ENCODE measurements at regions not wholly inside any gene's neighbourhood (a gene's known extent, or its start where the extent isn't known, plus 50 kb on each side); places are given as distances from the start of the nearest gene placed in this dataset.

DNA sequence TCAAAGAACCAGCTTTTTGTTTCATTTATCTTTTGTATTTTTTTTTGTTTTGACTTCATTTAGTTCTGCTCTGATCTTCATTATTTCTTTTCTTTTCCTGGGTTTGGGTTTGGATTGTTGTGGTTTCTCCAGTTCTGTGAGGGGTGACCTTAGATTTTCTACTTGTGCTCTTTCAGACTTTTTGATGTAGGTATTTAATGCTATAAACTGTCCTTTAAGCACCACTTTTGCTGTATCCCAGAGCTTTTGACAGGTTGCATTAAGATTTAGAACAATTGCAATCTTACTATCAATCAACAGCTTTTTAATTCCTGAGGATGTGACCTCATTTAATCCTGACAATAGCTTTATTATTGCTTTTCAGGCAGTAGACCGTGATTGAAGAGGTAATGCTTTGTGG, 94.3 kb downstream of the ZNF280B start:
- no peak for FAIRE-seq
- no peak for DNase-seq (ENCODE audit: insufficient read length, low spot score)

DNA sequence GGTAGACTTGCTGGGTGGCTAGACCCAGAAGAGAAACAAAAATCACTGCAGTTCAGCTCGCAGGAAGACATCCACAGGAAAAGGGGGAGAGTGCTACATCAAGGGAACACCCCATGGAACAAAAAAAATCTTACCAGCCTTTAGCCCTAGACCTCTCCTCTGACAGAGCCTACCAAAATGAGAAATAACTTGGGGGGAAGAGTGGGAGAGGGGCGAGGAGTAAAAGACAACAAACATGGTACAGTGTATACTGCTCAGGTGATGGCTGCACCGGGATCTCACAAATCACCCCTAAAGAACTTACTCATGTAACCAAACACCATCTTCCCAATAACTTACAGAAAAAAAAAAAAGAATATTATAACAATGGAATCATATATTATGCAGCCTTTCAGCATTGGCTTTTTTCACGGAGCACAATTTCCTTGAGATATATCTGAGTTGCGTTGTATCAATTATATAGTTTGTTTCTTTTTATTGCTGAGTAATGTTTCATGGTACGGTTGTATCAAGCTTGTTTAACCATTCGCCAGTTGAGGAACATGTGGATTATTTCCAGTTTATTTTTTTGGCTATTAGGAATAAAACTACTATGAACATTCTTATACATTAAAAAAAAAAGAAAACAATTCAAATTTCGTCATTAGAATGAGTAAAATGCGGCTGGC, 90.9 kb downstream of the ZNF280B start:
- FAIRE-seq (no peak), DNase-seq (ENCODE audit: insufficient read length, low spot score) (no peak)

DNA sequence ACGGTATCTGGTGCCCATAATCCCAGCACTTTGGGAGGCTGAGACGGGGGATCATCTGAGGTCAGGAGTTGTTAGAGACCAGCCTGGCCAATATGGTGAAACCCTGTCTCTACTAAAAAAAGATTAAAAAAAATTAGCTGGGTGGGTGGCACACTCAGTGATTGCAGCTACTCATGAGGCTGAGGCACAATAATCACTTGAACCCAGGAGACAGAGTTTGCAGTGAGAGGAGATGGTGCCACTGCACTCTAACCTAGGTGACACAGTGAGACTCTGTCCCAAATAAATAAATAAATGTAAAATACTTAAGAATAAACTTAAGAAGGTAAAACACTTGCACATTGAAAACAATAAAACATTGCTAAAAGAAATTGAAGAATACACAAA, 90.4 kb downstream of the ZNF280B start:
- DNase-seq (ENCODE audit: insufficient read length, low spot score) (no peak), FAIRE-seq (no peak)

DNA sequence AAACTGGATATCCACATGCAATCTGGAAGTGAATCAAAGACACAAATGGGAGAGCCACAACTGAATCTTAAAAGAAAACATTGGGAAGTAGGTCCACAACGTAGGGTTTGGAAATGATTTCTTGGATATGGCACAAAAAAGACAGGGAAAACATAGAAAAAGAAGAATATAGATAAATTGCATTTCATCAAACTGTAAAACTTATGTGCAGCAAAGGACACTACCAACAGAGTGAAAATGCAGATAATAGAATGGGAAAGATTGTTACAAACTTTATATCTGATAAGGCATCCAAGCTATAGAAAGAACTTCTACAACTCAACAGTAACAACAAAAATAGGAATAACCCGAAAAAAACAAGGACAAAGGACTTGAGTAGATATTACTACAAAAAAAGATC, 89.6 kb downstream of the ZNF280B start:
- DNase-seq (ENCODE audit: insufficient read length, low spot score) (no peak), FAIRE-seq (no peak)

DNA sequence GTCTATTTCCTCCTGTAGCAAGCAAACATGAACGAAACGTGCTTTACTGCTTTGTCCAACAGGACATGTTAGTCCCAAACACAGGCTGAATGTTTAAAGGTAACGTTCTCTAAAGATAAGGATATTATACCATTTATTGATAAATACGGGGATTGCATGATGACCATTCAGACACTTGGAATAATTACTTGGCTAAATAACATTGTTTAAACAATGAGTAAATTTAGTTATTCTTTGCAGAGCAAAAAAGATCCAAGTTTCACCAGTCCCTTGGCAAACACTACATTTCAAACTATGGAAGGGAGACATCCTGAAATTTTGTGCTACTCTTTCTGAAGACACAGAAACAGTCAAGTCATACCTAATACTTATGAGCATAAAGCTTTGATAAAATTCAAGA, 88.0 kb downstream of the ZNF280B start:
- DNase-seq (ENCODE audit: insufficient read length, low spot score) (no peak), FAIRE-seq (no peak)

DNA sequence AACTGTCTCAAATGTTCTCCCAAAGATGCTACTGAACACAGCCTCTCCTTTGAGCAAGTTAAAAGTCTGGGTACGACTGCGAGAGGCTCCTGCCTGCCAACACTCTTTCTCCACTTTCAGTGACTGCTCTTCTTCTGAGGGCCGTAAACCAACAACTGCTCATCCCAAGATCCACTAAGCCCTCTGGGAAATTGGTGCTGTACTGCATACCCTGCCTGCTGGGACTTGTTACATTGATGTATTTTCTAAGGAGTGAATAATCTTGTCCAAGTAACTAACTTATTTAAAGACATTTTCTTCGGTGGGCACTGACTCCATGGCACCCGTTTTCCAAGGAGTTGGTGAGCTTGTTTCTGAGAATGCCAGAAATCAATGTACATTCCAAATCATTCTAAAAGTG, 87.2 kb downstream of the ZNF280B start:
- FAIRE-seq (no peak), DNase-seq (ENCODE audit: insufficient read length, low spot score) (no peak)

DNA sequence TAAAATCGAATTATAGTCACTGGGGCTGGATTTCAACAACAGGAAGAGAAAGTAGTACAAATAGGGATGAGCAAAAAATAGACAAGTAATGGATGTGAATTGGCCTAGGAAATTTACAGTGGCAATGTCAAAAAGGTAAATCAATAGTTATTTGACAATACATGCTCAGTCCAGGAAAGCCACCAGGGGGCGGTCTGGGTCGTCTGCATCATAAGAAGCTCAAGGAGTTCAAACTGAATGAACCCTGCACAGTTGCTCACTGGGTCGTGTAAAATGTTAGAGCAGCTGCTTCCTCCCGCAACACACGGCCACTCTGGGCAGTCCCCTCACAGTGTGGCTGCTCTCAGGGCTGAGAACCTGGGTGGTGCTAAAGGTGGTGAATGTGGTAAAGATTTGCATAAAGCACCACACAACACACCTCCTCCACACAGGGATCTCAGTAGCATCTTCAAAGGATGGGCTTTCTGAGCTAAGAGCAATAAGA, 85.9 kb downstream of the ZNF280B start:
- DNase-seq (ENCODE audit: insufficient read length, low spot score) (peak; percentile 65), FAIRE-seq (peak; percentile 96)

DNA sequence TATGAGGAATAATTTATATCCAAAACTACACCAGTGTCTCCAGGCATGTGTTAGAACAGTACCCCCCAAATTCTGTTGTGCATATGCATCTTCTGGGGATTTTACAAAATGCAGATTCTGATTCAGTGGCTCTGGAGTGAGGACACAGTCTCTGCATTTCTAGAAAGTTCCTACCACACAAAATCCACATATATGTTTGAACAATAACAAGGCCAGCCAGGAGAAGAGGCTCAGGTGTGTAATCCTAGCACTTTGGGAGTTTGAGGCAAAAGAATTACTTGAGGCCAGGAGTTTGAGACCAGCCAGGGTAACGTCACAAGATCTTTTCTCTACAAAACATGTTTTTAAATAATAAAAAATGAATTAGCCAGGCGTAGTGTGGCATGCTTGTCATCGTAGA, 84.9 kb downstream of the ZNF280B start:
- DNase-seq (ENCODE audit: insufficient read length, low spot score) (no peak), FAIRE-seq (no peak)

DNA sequence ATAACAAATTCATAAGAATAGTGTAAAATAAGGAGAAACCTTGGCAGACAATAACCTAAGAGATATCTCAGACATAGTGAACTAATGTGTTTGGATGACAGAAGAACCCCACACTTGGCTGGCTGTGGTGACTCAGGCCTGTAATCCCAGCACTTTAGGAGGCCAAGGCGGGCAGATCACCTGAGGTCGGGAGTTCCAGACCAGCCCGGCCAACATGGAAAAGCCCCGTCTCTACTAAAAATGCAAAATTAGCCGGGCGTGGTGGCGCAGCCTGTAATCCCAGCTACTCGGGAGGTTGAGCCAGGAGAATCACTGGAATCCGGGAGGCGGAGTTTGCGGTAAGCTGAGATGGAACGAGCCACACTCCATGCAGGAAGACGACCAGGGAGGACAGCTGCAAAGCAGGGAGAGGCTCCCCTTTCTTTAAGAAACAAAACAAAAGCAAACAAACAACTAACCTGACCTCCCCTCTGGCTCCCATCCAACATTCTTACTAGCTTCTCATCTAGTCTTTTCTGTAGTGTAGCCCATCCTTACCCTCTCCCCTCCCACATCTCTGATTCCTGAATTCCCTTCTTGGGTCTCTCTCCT, 84.2 kb downstream of the ZNF280B start:
- no peak for FAIRE-seq
- no peak for DNase-seq (ENCODE audit: insufficient read length, low spot score)

DNA sequence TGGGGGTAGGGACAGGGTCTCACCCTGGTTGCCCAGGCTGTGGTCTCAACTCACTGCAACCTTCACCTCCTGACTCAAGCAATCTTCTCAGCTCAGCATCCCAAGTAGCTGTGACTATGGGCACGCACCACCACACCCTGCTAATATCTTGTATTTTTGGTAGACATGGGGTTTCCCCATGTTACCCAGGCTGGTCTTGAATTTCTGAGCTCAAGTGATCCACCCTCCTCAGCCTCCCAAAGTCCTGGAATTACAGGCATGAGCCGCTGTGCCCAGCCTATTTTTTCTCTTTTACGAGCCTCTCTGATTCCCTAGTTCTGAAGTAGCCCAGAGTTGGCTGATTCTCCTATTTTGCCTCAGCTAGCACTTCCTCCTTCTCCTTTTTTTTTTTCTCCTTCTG, 83.6 kb downstream of the ZNF280B start:
- DNase-seq (ENCODE audit: insufficient read length, low spot score): no peak
- FAIRE-seq: no peak

DNA sequence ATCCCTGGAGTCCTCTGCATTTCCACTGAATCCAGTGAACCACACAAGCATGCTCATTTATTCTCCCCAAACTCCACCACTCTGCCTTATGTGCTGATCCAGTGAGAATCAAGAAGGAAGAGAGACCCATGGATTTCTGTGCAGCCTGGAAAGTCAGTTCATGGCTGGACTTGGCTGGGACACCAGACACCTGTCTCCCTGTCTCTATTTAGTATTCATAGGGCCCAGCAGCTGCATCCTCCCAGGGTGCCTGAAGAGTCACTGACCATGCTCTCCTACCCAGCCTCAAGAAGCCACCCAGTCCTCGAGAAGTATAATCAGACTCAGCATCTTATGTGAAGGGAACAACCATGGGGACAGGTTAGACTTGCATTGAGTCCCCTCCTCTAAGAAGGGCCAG, 83.2 kb downstream of the ZNF280B start:
- DNase-seq (ENCODE audit: insufficient read length, low spot score): no peak
- FAIRE-seq: peak; percentile 39

DNA sequence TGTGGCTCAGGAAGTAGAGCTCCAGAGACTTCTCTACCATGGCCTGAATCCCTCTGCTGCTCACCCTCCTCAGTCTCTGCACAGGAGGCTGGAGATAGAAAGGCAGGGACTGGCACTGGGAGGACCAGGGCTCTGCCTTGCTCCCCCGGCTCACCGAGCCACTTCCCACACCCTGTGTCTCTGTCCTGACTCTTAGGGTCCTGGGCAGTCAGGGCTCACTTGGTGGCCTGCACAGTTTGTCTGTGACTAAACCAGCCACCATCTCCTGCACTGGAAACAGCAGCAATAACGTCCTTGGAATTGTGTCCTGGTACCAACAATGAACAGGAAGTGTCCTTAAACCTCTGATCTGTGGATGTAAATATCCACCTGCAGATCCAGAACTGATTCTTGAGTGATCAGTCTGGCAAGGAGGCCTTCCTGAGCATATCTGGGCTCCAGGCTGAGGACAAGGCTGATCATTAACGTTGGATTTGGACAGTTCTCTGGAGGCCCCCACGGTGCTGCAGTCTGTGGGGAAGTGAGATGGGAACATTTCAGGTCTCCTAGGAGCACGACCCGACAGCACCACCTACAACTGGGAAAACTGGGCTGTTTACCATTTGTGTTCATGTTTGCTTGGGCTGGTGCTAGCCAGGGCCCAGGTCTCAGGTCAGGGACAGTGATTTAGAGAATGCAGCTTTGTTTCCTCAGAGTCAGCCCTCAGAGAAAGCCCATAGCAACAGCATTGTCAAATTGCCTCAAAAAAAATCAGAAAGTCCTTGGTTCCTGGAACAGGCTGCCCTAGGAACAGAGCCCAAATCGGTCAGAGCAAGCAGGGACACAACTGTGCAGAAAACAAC, 82.5 kb downstream of the ZNF280B start:
- DNase-seq (ENCODE audit: insufficient read length, low spot score) (no peak), FAIRE-seq (no peak)

DNA sequence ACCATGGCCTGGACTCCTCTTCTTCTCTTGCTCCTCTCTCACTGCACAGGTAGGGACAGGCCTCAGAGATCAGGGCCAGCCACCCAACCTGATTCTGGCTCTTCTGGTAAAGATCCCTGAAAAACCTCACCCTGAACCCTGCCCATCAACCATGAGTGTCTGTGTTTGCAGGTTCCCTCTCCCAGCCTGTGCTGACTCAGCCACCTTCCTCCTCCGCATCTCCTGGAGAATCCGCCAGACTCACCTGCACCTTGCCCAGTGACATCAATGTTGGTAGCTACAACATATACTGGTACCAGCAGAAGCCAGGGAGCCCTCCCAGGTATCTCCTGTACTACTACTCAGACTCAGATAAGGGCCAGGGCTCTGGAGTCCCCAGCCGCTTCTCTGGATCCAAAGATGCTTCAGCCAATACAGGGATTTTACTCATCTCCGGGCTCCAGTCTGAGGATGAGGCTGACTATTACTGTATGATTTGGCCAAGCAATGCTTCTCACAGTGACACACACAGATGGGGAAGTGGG, 80.9 kb downstream of the ZNF280B start:
- no peak for FAIRE-seq
- DNase-seq (ENCODE audit: insufficient read length, low spot score): no peak

DNA sequence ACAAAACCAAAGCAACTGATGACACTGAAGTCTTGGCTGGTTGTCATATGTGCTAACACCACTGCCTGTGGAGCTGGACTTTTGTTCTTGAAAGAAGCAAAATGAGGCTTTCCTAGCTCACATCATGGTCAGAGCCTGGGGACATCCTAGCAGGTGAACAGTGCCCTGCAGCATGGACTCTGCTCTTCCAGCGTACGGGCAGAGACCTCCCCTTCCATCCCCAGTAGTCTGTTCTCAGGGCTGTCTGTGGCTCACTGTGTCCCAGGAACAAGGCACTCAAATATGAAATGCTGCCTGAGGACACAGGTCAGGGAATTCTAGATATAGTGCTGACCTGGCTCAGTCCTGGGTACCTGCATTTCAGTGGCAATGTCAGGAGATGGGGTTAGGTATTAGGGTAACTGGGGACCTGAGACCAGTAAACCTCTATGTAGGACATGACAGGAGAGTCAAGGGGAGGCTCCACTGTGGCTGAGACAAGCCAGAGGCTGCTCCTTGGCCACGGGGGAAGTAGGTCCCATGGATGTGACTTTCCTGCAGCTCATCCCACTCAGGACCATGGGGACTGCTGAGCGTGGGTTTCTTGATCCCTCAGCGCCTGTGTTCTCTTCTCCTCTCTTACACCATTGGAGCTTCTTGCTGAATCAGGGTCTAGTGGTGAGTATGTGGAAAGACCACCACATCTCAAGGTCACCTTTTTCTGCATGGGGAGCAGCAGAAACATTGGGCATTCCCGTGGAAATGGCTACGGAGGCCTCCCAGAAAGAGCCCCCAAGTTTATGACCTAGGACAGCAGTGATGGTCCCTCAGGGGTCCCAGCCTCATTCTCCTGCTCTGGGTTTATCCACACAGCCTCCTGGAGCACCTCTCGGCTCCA, 80.1 kb downstream of the ZNF280B start:
- FAIRE-seq: no peak

DNA sequence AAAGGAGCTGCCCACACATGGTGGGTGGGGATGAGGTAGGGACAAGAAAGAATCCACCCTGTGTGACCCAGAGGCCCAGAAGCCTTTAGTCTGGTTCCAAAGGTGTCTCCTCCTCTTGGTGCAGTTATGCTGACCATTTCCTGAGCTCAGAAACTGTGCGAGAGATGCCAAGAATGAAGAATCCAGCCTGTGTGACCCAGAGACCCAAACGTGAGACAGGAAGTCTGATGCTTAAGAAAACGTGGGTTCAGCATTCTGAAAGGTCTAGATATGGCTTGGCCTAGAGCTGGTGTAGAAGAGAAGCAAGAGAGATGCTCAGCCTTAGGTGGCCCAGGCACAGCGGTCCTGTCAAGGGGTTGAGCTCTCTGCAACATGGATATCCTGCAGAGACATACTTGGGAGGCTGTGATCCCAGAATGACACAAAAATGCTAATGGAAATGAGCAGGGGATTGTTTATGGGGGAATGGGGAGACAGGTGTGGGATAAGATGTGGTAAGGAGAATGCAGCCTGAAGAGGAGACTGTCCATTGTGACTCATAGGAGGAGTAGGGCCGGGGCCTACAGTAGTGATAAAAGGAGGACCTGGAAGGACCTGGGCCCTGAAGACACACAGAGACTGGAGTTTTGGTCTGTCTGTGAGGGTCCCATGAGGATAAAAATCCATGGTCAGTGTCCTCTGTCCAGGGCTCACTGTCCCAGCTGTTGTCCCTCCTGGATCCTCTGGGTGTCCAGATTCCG, 79.0 kb downstream of the ZNF280B start:
- no peak for FAIRE-seq
- DNase-seq (ENCODE audit: insufficient read length, low spot score): no peak

More for the DNA sequence above, 80.1 kb downstream of the ZNF280B start:
- no peak for DNase-seq (ENCODE audit: insufficient read length, low spot score)

DNA sequence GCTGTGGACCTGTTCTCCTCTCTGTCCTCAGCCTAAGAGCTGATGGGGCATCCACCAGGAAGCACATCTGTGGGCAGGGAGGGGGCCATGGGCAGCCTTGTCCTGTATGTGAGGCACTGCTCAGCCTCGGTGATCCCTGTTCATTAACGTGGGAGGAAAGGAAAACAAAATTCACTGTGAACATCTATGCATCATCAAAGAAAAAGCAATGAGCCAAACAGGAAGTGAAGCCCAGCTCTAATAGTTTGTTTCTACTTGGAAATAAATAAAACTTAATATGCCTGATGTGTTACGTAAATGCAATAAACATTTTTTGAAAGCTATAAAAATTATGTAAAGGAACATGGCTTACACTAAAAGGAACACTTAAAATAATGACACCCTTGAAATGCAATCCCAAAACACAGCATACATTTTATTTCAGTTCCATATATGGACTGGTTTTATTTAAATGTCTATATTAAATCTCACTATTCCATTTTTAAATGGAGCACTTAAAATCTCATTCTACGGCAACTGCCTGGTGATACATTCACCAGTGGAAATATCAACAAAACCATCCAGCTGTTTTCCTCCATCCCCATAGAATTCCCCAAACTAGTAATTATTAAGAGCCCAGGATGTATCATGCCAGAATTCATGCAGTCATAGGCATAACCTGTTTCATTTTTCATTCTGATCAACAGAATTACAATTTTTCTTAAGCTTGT, 78.3 kb downstream of the ZNF280B start:
- DNase-seq (ENCODE audit: insufficient read length, low spot score): no peak
- FAIRE-seq: no peak

DNA sequence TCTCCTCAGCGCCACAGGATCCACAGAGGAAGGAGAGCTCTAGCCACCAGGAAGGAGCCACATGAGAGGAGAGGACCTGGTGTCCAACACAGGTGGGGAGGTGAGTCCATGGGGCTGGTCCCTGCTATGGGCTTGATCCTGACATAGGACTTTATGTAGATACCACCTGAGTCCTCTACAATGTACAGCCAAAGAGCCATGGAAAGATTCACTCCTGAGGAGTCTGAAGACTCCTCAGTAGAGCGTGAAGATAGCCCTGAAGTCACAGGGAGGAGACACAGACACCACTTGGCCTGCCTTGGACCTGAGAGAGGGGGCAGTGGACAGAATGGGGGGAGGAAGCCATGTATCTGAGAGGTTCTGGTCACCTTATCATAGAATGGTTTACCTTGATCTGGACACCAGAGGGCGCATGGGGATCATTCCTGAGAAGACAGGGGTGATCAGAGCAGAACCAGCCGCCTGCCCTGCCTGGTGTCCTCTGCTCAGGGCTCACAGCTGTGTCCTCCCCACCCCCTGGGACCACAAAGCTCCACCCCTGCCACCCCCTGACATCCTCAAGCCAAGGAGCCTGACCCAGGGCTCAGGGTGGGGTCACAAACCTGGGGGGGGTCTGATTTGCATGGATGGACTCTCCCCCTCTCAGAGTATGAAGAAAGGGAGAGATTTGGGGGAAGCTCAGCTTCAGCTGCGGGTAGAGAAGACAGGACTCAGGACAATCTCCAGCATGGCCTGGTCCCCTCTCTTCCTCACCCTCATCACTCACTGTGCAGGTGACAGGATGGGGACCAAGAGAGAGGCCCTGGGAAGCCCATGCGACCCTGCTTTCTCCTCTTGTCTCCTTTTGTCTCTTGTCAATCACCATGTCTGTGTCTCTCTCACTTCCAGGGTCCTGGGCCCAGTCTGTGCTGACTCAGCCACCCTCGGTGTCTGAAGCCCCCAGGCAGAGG, 77.0 kb downstream of the ZNF280B start:
- FAIRE-seq: peak; percentile 77

DNA sequence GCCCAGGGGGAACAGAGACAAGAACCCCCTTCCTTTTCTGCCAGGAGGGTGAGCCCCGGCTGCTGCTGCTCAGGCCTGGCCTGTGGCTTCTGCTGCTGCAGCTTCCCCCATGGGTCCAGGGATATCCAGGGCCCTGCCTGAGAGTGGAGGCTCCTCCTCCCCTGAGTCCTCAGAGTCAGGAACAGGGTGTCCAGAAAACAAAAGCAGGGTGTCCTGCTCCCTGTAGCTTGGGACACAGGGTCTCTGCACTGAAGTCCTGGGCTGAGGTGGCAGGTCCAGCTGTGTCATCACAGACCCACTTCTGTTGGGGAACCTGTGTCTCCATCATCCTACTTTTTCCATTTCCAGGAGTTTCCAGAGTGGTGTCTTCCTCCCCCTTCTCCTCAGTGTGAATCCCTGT, 76.1 kb downstream of the ZNF280B start:
- no peak for DNase-seq (ENCODE audit: insufficient read length, low spot score)
- no peak for FAIRE-seq

More for the DNA sequence above, 77.0 kb downstream of the ZNF280B start:
- DNase-seq (ENCODE audit: insufficient read length, low spot score): peak; percentile 69
